Osteoblast (primary cell): ENCODE measurements at regions not wholly inside any gene's neighbourhood (a gene's known extent, or its start where the extent isn't known, plus 50 kb on each side); places are given as distances from the start of the nearest gene placed in this dataset.
"Not testable (repeated sequence)": the region's sequence is repeated elsewhere in the genome, so short reads cannot be mapped to it uniquely, and the experiment has no call there.

ENCODE experiments used
- DNase-seq: peaks from one replicate; pipeline ENCODE4 v3.0.0; 2011; ENCODE audit warnings: low spot score, mixed read lengths; ENCODE audit not compliant: insufficient read length; ENCODE audit errors: missing footprints
- H2AFZ ChIP-seq: 2 replicates; pipeline ENCODE4 v1.6.0; 2011; ENCODE audit warnings: mild to moderate bottlenecking, low read length
- H3K27ac ChIP-seq: 2 replicates; pipeline ENCODE4 v1.5.1; 2011; ENCODE audit warnings: mild to moderate bottlenecking, low read depth, low read length, moderate library complexity
- H3K27me3 ChIP-seq: 2 replicates; pipeline ENCODE4 v1.6.0; 2012; ENCODE audit warnings: mild to moderate bottlenecking, control low read depth, inconsistent platforms, low read length, moderate library complexity; ENCODE audit not compliant: insufficient read depth
- H3K36me3 ChIP-seq: 2 replicates; pipeline ENCODE4 v1.5.1; 2011; ENCODE audit warnings: mild to moderate bottlenecking, low read length, control low read depth, moderate library complexity; ENCODE audit not compliant: insufficient read depth
- H3K4me1 ChIP-seq: 2 replicates; pipeline ENCODE4 v1.5.1; 2011; ENCODE audit warnings: mild to moderate bottlenecking, low read length, control low read depth, moderate library complexity; ENCODE audit not compliant: insufficient read depth
- H3K4me2 ChIP-seq: 2 replicates; pipeline ENCODE4 v1.6.0; 2011; ENCODE audit warnings: mild to moderate bottlenecking, low read length; ENCODE audit not compliant: insufficient read depth
- H3K4me3 ChIP-seq: fragments of 200-600 bp; sonication (generic); 3 replicates; pipeline ENCODE4 v1.5.1; 2012; ENCODE audit warnings: mild to moderate bottlenecking, low read length, inconsistent platforms; ENCODE audit not compliant: insufficient read depth
- H3K79me2 ChIP-seq: 2 replicates; pipeline ENCODE4 v1.6.0; 2012; ENCODE audit warnings: mild to moderate bottlenecking, low read length, control low read depth, inconsistent platforms; ENCODE audit not compliant: insufficient read depth
- H3K9me3 ChIP-seq: 2 replicates; pipeline ENCODE4 v1.5.1; 2011; ENCODE audit warnings: low read depth, low read length, control low read depth
- H4K20me1 ChIP-seq: 2 replicates; pipeline ENCODE4 v1.6.0; 2012; ENCODE audit warnings: mild to moderate bottlenecking, low read length, control low read depth; ENCODE audit not compliant: insufficient read depth
- CTCF ChIP-seq: IDR thresholded peaks from 2 replicates; pipeline ENCODE4 v1.5.1; 2011; ENCODE audit warnings: mild to moderate bottlenecking, low read depth, low read length, moderate library complexity; ENCODE audit errors: extremely low read depth

GRCh38 chrX:36897690-36898089, 110.5 kb upstream of the FAM47C start:
- Histone ChIP-seq H4K20me1 (no peaks in the 10 kb centered on the region), H3K79me2 (no peaks in the 10 kb centered on the region), H3K4me2 (no peak overlapping the region), H2AFZ (no peak overlapping the region), H3K27me3 (no peaks in the 10 kb centered on the region), H3K27ac (no peak overlapping the region), H3K36me3 (no peaks in the 10 kb centered on the region), H3K4me3 (no peak overlapping the region), H3K9me3 (no peaks in the 10 kb centered on the region), H3K4me1 (no peaks in the 10 kb centered on the region)
- no peak for TF ChIP-seq CTCF
- DNase-seq: no peak

GRCh38 chrX:36898301-36898700, 109.9 kb upstream of the FAM47C start:
- TF ChIP-seq CTCF: peak; percentile 50
- H3K27me3 ChIP-seq: no peaks in the 10 kb centered on the region

DNA sequence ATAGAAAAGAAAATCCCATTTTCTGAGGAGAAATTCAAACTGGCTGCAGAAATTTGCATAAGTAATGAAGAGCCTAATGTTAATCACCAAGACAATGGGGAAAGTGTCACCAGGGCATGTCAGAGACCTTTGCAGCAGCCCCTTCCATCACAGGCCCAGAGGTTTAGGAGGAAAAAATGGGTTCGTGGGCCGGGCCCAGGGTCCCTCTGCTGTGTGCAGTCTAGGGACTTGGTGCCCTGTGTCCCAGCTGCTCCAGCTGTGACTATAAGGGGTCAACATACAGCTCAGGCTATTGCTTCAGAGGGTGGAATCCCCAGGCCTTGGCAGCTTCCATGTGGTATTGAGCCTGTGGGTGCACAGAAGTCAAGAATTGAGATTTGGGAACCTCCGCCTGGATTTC, 103.6 kb upstream of the FAM47C start:
- not testable (repeated sequence) for H3K4me2 ChIP-seq, DNase-seq, H3K27ac ChIP-seq, H3K36me3 ChIP-seq, H2AFZ ChIP-seq, H3K27me3 ChIP-seq, H3K4me3 ChIP-seq, H3K9me3 ChIP-seq, H3K4me1 ChIP-seq, H3K79me2 ChIP-seq, H4K20me1 ChIP-seq

More at GRCh38 chrX:36898301-36898700, 109.9 kb upstream of the FAM47C start:
- no peaks in the 10 kb centered on the region for H4K20me1 ChIP-seq
- H3K4me1 ChIP-seq: no peaks in the 10 kb centered on the region
- no peak overlapping the region for H3K4me2 ChIP-seq
- H2AFZ ChIP-seq: no peak overlapping the region
- DNase-seq: no peak
- H3K79me2 ChIP-seq: no peaks in the 10 kb centered on the region
- H3K36me3 ChIP-seq: no peaks in the 10 kb centered on the region
- no peak overlapping the region for H3K4me3 ChIP-seq
- no peaks in the 10 kb centered on the region for H3K9me3 ChIP-seq
- no peak overlapping the region for H3K27ac ChIP-seq

DNA sequence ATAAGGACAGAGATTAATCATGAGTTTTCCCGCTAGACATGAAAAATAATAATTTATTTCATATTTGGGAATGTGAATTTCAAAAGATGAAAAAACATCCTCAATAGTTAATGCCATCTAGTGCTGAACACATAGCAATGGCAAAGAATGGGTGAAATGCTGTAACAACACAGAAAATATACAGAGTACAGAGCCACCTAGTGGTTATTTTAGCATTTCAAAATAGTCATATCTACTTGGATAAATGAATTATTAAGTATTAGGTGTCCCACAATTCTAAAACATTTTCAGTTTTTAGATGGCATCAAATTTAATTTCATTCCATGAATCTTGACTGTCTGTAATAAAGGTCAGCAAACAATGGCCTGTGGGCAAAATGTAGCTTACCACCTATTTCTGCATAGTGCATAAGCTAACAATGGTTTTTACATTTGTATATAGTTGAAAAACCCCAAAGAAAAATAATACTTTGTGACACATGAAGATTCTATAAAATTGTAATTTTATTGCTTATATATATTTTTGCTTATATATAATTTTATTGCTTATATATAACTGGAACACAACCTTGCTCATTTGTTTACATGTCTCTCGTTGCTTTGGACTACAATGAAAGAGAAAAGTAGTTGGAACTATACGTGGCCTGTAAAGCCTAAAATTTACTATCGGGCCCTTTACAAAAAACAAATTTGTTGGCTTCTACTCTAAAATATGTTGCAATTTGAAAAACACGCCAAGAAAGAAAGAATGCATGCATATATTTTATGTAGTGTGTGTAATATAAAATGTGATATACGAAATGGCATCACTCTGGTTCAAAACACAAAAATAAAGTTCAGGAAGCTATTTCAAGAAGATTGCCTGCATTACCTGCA, 99.1 kb upstream of the FAM47C start:
- Histone ChIP-seq H2AFZ (no peak overlapping the region), H3K9me3 (no peaks in the 10 kb centered on the region), H4K20me1 (no peaks in the 10 kb centered on the region), H3K4me3 (no peak overlapping the region), H3K79me2 (no peaks in the 10 kb centered on the region), H3K4me2 (no peak overlapping the region), H3K36me3 (no peaks in the 10 kb centered on the region), H3K27me3 (no peaks in the 10 kb centered on the region), H3K4me1 (no peaks in the 10 kb centered on the region), H3K27ac (no peak overlapping the region)
- DNase-seq: peak; percentile 52
- TF ChIP-seq CTCF: peak; percentile 73
